OCI-M2 (cell line): ENCODE measurements at regions not wholly inside any gene's neighbourhood (a gene's known extent, or its start where the extent isn't known, plus 50 kb on each side); places are given as distances from the start of the nearest gene placed in this dataset.

Experiments
- DNase-seq: peaks from one replicate; lab custom pipeline; 2025; ENCODE audit not compliant: unreplicated experiment; lab: John Stamatoyannopoulos, UW

DNA sequence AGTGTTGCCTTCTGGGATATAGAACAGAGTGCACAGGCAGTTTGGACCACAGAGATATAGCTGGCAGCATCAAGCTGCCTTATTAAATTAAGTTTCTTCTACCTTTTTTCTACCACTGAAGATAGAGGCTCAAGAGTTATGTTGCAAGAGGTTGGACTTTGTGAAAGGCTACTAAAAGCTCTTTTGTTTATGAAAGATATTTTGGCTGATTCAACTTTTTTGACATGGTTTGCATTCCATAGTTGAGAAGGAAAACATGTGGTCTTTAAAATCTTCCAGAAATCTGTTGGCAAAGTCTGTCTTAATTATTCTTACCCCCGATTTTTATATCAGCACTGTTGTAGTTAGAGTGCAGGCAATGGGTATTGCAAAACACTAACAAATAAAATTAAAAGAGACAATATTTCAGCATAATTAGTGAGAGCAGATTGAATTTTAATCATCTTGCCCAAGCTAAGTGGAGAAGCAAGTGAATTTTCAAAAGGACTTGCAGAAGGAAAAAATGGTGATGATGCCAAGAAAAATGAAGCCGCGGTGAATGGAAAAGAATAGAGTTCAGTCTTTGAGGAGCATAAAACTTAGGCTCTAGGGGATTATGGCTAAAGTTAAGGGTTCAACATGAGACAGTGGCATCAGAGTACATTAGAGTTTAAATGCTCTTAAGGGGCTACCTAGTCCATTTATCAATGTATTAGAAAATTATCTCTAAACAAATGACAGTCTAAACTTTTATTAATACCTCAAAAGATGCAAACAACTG, 450.9 kb upstream of the CNTNAP2 start:
- no peak for DNase-seq

GRCh38 chr7:145655666-145656065, 460.9 kb upstream of the CNTNAP2 start:
- DNase-seq = no peak

- DNase-seq = no peak
Measured at GRCh38 chr7:145645135-145645515, 471.5 kb upstream of the CNTNAP2 start.

DNA sequence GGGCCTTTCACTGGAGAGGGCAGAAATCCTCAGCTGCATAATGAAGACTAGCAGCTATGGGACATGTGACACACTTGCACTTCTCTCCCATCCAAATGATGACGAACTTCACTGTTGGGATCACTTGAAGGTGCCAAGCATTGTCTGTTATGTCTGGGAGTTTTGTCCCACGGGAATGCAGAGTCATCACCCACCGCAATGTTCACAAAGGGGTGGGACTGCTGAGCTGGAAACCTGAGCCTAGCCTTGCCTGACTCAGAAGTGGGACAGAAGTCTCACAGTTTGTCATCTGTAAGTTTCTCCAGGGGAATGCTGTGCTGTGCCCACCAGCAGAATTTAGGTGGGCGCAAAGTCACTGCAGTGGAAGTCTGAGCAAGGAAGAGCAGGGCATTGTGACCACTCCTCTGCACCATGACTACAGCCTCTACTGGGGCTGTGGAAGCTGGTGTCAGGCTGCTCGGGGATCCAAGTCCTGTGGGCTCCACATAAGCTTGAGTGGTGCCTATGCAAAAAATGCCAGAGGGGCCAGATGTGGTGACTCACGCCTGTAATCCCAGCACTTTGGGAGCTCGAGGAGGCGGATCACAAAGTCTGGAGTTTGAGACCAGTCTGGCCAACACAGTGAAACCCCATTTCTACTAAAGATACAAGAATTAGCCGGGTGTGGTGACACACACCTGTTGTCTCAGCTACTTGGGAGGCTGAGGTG, 472.0 kb upstream of the CNTNAP2 start:
- DNase-seq = no peak

DNA sequence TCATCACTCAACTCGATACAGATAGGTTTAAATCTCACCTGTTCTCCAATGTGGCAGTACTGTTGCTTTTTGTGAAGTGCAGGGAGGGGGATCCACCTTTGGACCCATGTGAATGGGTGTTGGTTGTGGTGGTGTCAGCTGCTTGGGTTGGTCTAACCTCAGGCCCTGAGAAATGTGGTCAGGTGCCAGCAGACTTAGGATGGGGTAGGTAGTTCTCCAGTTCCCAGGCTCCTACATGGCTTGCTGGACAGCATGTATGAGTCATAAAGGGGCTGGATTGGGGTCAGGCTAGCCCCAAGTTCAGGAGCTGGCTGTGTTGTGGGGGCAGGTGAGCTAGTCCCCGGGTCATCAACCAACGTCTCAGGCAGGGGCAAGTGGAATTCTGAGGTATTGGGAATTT, 472.6 kb upstream of the CNTNAP2 start:
- DNase-seq = no peak

DNA sequence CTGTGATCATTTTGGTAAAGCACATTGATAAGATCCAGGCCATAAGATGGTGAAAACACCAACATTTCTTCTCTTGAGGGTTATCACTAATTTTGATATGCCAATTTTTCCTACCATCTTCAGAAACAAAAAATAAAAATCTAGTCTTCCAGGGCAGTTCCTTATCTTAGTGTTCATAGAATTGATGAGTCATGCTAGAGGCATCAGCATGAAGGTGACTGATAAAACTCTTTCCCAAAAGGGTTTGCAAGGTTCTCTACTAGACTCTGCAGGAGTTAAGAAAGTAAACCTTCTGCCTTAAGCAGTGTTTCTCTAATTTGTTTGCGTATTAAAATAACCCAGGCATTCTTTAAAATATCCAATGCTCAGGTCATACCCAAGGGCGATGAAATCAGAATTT, 483.1 kb upstream of the CNTNAP2 start:
- no peak for DNase-seq

DNA sequence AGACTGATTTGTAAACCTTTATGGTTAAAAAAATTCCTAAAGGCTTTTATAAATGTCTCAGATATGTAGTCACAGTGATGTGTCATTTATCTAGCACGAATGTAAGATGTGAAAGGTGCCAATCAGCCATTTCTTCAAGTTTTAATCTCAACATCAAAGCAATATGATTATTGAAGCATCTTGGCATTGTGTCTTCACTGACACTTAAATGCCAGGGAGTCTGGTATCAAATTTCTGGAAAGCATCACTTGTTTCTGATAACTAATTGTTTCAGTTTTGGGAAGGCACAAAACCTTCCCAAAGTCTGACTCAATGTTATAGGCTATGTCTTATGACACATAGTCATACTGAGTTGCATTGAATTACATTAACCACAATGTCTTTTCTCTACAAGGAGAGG, 492.0 kb upstream of the CNTNAP2 start:
- no peak for DNase-seq

- DNase-seq = no peak
Measured at GRCh38 chr7:145605963-145606362, 510.6 kb upstream of the CNTNAP2 start.

- DNase-seq = no peak
Measured at GRCh38 chr7:145599376-145599775, 517.2 kb upstream of the CNTNAP2 start.

- no peak for DNase-seq
Measured at GRCh38 chr7:145584401-145584800, 532.2 kb upstream of the CNTNAP2 start.

- no peak for DNase-seq
Measured at GRCh38 chr7:145582742-145583303, 533.8 kb upstream of the CNTNAP2 start.

GRCh38 chr7:145557805-145558204, 558.8 kb upstream of the CNTNAP2 start:
- DNase-seq = no peak

DNA sequence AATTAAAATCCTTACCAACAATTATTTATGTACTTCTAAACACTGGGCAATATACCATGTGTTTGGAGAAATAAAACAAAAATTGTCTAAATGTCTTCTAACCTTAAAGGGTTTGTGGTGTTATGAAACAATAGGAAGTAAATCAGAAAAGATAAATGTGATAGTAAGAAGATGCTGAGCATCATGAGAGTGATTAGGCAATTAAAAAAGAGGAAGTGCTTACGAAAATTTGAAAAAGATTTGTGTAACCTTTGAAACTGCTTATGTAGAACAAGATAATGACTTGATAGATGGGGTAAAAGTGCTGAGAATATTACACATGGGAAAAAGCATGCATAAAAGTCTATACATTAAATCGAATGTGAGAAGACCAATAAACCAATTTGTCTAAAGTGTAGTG, 573.4 kb upstream of the CNTNAP2 start:
- no peak for DNase-seq

DNA sequence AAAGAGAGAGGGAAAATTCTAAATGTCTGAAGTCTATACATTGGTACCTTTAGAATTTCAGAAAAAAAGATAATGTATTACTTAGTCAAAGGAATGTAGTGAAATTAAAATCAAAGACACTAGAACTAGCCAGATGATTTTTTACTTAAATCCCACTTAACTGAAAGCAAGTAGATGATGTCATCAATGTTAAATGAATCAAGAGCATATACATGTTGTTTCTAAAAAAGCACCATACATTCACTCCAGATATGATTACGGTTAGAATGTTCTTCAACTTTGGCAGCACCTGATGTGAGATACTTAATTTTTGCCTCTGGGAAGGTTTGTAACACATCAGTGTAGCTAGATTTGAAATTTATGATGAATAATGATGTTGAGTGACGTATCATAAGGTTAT, 576.7 kb upstream of the CNTNAP2 start:
- DNase-seq = no peak

- no peak for DNase-seq
Measured at GRCh38 chr7:145534301-145534700, 582.3 kb upstream of the CNTNAP2 start.

DNA sequence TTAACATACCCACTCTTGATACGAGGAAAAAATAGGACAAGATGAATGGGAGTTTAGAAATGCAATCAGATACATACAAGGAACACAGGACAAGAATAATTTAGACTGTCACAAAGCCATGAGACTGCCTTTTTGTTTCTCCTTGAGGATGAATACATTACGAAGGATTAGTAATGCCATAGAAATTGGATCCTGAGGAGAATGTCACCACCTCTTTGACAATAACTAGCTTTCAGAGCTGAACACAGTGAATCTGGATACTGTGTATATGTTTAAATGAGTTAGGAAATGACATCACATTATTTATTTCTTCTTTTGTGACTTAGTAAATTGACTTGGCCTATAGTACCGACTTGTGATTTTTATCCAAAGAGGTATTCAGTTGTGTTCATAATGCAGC, 596.3 kb upstream of the CNTNAP2 start:
- DNase-seq = no peak

DNA sequence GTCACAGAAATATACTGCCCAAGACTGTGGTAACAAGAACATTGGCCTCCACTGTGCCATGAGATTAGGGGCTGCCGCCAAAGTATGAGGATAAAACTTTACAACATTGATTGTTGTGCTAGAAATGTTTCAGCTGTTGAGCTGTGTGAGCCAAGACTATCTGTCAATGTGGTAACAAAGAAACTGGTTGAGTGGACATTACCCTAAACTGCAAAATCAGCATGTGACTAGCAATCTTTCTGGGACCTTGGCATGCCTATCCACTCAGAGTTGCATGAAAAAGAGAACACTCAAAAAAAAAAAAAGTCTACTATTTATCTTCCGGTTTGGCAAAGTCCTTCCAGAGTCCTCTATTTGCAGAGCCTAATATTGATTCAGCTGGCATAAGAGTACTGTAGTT, 605.6 kb upstream of the CNTNAP2 start:
- DNase-seq = no peak

DNA sequence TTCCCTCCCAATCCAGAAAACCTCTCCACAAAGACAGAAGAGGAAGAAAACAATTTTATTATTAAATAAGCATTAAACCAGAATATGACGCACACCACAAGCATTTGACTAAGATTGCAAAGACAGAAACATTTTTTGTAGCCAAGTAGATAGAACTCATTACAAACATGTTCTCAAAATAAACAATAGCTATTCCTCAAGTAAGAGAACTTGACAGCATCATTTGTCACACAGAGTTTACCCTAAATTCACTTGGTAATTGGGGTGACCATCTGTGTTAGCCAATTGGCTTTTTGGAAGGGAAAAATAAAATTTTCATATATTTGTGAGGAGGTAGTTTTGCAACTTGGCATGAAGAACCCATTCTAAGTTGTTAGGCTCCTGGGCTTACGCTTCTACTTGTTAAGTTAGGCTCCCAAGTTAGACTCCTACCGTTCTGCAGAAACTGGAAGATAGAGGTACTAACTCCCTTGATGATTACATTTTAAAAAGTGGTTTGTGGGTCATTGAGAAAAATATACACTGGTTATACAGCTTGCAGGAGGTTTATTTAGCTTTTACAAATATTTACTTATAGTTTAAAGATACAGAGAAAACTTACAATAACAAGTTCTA, 618.6 kb upstream of the CNTNAP2 start:
- DNase-seq = no peak

DNA sequence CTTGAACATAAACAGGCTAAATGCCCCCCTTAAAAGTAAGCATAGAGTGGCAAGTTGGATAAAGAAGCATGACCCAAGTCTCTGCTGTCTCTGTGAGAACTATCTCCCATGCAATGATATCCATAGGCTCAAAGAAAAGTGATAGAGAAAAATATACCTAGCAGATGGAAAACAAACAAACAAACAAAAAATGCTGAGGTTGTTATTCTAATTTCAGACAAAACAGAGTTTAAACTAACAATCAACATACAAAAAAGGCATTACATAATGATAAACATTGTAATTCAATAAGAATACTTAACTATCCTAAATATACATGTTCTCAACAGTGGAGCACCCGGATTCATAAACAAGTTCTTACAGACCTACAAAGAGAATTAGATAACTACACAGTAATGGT, 626.2 kb upstream of the CNTNAP2 start:
- DNase-seq = no peak

DNA sequence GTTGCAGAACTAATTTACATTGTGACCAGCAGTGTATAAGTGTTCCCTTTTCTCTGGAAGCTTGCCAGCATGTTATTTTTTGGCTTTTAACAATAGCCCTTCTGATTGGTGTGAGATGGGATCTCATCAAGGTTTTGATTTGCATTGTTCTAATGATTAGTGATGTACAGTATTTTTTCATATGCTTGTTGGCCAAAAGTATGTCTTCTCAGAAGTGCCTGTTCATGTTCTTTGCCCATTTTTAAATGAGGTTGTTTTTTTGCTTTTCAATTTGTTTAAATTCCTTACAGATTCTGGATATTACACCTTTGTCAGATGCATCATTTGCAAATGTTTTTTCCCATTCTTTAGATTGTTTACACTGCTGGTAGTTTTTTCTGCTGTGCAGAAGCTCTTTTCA, 627.0 kb upstream of the CNTNAP2 start:
- DNase-seq = no peak

DNA sequence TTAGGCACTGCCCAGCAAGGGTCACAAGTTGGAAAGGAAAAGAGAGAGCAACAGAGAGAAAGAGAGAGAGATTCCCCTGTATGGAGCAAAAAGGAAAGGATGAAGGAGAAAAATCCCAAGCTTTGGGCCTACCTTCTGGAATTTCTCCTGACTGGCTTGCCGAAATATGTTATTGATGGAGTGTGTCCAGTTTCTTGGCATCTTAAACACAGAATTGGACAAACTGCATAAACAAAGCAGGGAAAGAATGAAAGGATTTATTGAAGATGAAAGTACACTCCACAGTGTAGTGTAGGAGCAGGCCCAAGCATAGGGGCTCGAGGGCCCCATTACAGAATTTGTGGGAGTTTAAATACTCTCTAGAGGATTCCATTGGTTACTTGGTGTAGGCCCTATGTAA, 627.8 kb upstream of the CNTNAP2 start:
- no peak for DNase-seq

DNA sequence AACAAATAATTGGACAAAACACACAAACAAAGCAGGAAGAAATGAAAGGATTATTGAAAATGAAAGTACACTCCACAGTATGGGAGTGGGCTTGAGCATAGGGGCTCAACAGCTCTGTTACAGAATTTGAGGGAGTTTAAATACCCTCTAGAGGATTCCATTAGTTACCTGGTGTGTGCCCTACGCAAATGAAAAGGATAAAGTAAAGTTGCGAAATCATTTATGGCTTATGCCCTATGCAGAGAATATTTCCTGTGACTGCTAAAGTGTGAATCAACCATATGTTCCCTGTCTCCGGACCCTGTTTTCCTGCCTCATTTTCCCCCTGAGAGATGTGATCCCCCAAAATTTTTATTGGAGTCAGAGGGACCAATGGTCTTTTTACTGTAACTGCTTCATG, 634.6 kb upstream of the CNTNAP2 start:
- DNase-seq = no peak
